ENCODE measurements at regions not wholly inside any gene's neighbourhood (a gene's known extent, or its start where the extent isn't known, plus 50 kb on each side); places are given as distances from the start of the nearest gene placed in this dataset.
"Not testable (repeated sequence)": the region's sequence is repeated elsewhere in the genome, so short reads cannot be mapped to it uniquely, and the experiment has no call there.

GRCh38 chr5:36508331-36508730 lies 98.1 kb upstream of the SLC1A3 start:
- H3K9ac ChIP-seq (ENCODE audit: low read depth, low read length); POLR2A ChIA-PET (ENCODE audit: unreplicated experiment); H4K20me1 ChIP-seq (ENCODE audit: insufficient read depth, low read length); H3K18ac ChIP-seq (ENCODE audit: low read depth, low read length); H3K27ac ChIP-seq (ENCODE audit: insufficient read depth, low read length); H2AFZ ChIP-seq (replicated peaks; ENCODE audit: low read length, poor library complexity); H4K8ac ChIP-seq (ENCODE audit: low read depth in 2 of 2, low read length in 2 of 2); dilution Hi-C loops (cut with HindIII; ENCODE audit: low sequenced_read_pairs, unreplicated experiment); H2BK5ac ChIP-seq (ENCODE audit: low read depth, low read length, poor library complexity, severe bottlenecking); H3K36me3 ChIP-seq (ENCODE audit: control insufficient read depth, insufficient read depth, low read length); H2AK9ac ChIP-seq (replicated peaks; ENCODE audit: low read depth, low read length, poor library complexity); H2BK120ac ChIP-seq (ENCODE audit: low read depth, low read length); DNase-seq; BruUV-seq (replicated peaks); H3K27me3 ChIP-seq (ENCODE audit: control insufficient read depth, insufficient read depth, low read length); H3K4ac ChIP-seq (ENCODE audit: low read depth, low read length); H3K4me1 ChIP-seq (ENCODE audit: control insufficient read depth, insufficient read depth, low read length); H3K9me1 ChIP-seq (ENCODE audit: insufficient read depth, low read length); ATAC-seq (ENCODE audit: low read depth); H3K14ac ChIP-seq (replicated peaks; ENCODE audit: low read depth, low read length); H3K79me1 ChIP-seq (ENCODE audit: low read depth in 1 of 2, low read length in 2 of 2); H4K5ac ChIP-seq (ENCODE audit: low read depth, low read length); H3K23ac ChIP-seq (ENCODE audit: low read depth, low read length); H4K91ac ChIP-seq (ENCODE audit: insufficient read depth, low read depth, low read length); H3K4me2 ChIP-seq (ENCODE audit: low read depth, low read length); H2BK15ac ChIP-seq (ENCODE audit: low read depth, low read length); H3K4me3 ChIP-seq (ENCODE audit: insufficient read depth, low read depth, low read length); H2BK20ac ChIP-seq (ENCODE audit: low read depth, low read length); H2AK5ac ChIP-seq (ENCODE audit: low read depth, low read length); H3K9me3 ChIP-seq (ENCODE audit: control insufficient read depth, insufficient read depth, low read length); H3K56ac ChIP-seq (ENCODE audit: extremely low read depth, insufficient read depth, low read length): not testable (repeated sequence)
- in situ Hi-C loops (cut with MboI; ENCODE audit: low sequenced_read_pairs): loop anchor here (10.0 kb wide), 2 partner anchors 94 to 186 kb away; no protein-coding TSS in a partner anchor
- intact Hi-C loops (cut with micrococcal nuclease): loop anchor here (10.0 kb wide), 1 partner anchor 544 kb away; no protein-coding TSS in a partner anchor
- CTCF ChIA-PET: interaction anchor here (1.9 kb wide), 1 partner anchor 93 kb away, joined by 14 read pairs; no protein-coding TSS in a partner anchor
- WGBS, 2 experiments (ENCODE audit: extremely low coverage in 2 of 2, insufficient read length in 1 of 2): 33% methylated on average over 2 of the region's 5 CpGs; no CpG with 5 or more reads in 1 of the 2 experiments

- H3K4ac ChIP-seq (ENCODE audit: low read depth, low read length); H3K27me3 ChIP-seq (ENCODE audit: control insufficient read depth, insufficient read depth, low read length); BruUV-seq (replicated peaks); CTCF ChIA-PET; H3K4me3 ChIP-seq (ENCODE audit: insufficient read depth, low read depth, low read length); H4K20me1 ChIP-seq (ENCODE audit: insufficient read depth, low read length); ATAC-seq (ENCODE audit: low read depth); H3K23ac ChIP-seq (ENCODE audit: low read depth, low read length); H2AFZ ChIP-seq (replicated peaks; ENCODE audit: low read length, poor library complexity); H3K56ac ChIP-seq (ENCODE audit: extremely low read depth, insufficient read depth, low read length); intact Hi-C loops (cut with micrococcal nuclease); POLR2A ChIA-PET (ENCODE audit: unreplicated experiment); H2AK5ac ChIP-seq (ENCODE audit: low read depth, low read length); in situ Hi-C loops (cut with MboI; ENCODE audit: low sequenced_read_pairs); H3K9me3 ChIP-seq (ENCODE audit: control insufficient read depth, insufficient read depth, low read length); H2BK15ac ChIP-seq (ENCODE audit: low read depth, low read length); H2BK5ac ChIP-seq (ENCODE audit: low read depth, low read length, poor library complexity, severe bottlenecking); H3K14ac ChIP-seq (replicated peaks; ENCODE audit: low read depth, low read length); H3K4me2 ChIP-seq (ENCODE audit: low read depth, low read length); H2AK9ac ChIP-seq (replicated peaks; ENCODE audit: low read depth, low read length, poor library complexity); H3K18ac ChIP-seq (ENCODE audit: low read depth, low read length); H3K79me1 ChIP-seq (ENCODE audit: low read depth in 1 of 2, low read length in 2 of 2); H2BK120ac ChIP-seq (ENCODE audit: low read depth, low read length); DNase-seq; H2BK20ac ChIP-seq (ENCODE audit: low read depth, low read length); H4K5ac ChIP-seq (ENCODE audit: low read depth, low read length); H3K27ac ChIP-seq (ENCODE audit: insufficient read depth, low read length); H4K91ac ChIP-seq (ENCODE audit: insufficient read depth, low read depth, low read length); H3K4me1 ChIP-seq (ENCODE audit: control insufficient read depth, insufficient read depth, low read length); H4K8ac ChIP-seq (ENCODE audit: low read depth in 2 of 2, low read length in 2 of 2); H3K9ac ChIP-seq (ENCODE audit: low read depth, low read length); H3K9me1 ChIP-seq (ENCODE audit: insufficient read depth, low read length); H3K36me3 ChIP-seq (ENCODE audit: control insufficient read depth, insufficient read depth, low read length); dilution Hi-C loops (cut with HindIII; ENCODE audit: low sequenced_read_pairs, unreplicated experiment): not testable (repeated sequence)
- no CpG with 5 or more reads among the region's 3 CpGs for WGBS, 2 experiments (ENCODE audit: extremely low coverage in 2 of 2, insufficient read length in 1 of 2)
Observed at GRCh38 chr5:36513647-36514046, 92.8 kb upstream of the SLC1A3 start.

Measured in IMR-90 (cell line).